ENCODE measurements at regions not wholly inside any gene's neighbourhood (a gene's known extent, or its start where the extent isn't known, plus 50 kb on each side); places are given as distances from the start of the nearest gene placed in this dataset.

- TF ChIP-seq, protein P1, sequence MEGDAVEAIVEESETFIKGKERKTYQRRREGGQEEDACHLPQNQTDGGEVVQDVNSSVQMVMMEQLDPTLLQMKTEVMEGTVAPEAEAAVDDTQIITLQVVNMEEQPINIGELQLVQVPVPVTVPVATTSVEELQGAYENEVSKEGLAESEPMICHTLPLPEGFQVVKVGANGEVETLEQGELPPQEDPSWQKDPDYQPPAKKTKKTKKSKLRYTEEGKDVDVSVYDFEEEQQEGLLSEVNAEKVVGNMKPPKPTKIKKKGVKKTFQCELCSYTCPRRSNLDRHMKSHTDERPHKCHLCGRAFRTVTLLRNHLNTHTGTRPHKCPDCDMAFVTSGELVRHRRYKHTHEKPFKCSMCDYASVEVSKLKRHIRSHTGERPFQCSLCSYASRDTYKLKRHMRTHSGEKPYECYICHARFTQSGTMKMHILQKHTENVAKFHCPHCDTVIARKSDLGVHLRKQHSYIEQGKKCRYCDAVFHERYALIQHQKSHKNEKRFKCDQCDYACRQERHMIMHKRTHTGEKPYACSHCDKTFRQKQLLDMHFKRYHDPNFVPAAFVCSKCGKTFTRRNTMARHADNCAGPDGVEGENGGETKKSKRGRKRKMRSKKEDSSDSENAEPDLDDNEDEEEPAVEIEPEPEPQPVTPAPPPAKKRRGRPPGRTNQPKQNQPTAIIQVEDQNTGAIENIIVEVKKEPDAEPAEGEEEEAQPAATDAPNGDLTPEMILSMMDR (conservative IDR thresholded peaks at IDR 0.05; ENCODE audit: low read depth, low read length), result no peak
- no peak for TF ChIP-seq EZH2 (IDR thresholded peaks at IDR 0.05; ENCODE audit: borderline replicate concordance, low read depth, low read length, poor library complexity, severe bottlenecking)
Measured at GRCh38 chr6:137391061-137391814, 103.0 kb downstream of the OLIG3 start.
